Endothelial cell of umbilical vein (primary cell): ENCODE measurements at regions not wholly inside any gene's neighbourhood (a gene's known extent, or its start where the extent isn't known, plus 50 kb on each side); places are given as distances from the start of the nearest gene placed in this dataset.

Experiments used
- CTCF ChIP-seq, 2 donors: IDR thresholded peaks; 1 replicate in 1 of 2; 2 replicates in 1 of 2; pipeline ENCODE4 v1.5.1; 2011; ENCODE audit warnings: low read length in 2 of 2, mild to moderate bottlenecking in 2 of 2, moderate library complexity in 2 of 2, control low read depth in 1 of 2, inconsistent platforms in 1 of 2, low read depth in 1 of 2; ENCODE audit not compliant: insufficient read depth in 1 of 2; ENCODE audit errors: extremely low read depth in 1 of 2
- EZH2 ChIP-seq: IDR thresholded peaks from 2 replicates; pipeline ENCODE4 v1.6.1; 2012; ENCODE audit warnings: borderline replicate concordance, low read depth, mild to moderate bottlenecking, moderate library complexity, low read length, inconsistent platforms; ENCODE audit not compliant: severe bottlenecking
- FOS ChIP-seq: IDR thresholded peaks from 2 replicates; pipeline ENCODE4 v1.6.1; 2011; ENCODE audit warnings: mild to moderate bottlenecking, low read length, moderate library complexity, borderline replicate concordance; ENCODE audit not compliant: insufficient read depth
- JUN ChIP-seq: IDR thresholded peaks from 2 replicates; pipeline ENCODE4 v1.6.1; 2011; ENCODE audit warnings: borderline replicate concordance, low read depth; ENCODE audit not compliant: insufficient read length, insufficient read depth
- POLR2A ChIP-seq: IDR thresholded peaks from 2 replicates; pipeline ENCODE4 v1.6.1; 2012; ENCODE audit warnings: low read depth, mild to moderate bottlenecking, control low read depth, low read length
- POLR2AphosphoS5 ChIP-seq: IDR thresholded peaks from 2 replicates; pipeline ENCODE4 v1.6.1; 2012; ENCODE audit warnings: low read depth, mild to moderate bottlenecking, control low read depth, low read length, moderate library complexity; ENCODE audit not compliant: insufficient read depth

GRCh38 chrX:1093586-1094421 lies 118.6 kb downstream of the CRLF2 start:
- TF ChIP-seq CTCF (IDR thresholded peaks at IDR 0.05; ENCODE audit: extremely low read depth in 1 of 2, insufficient read depth in 1 of 2, low read depth in 1 of 2, low read length in 2 of 2), result no peak
- no peak for TF ChIP-seq JUN
- TF ChIP-seq EZH2, result no peak
- no peak for TF ChIP-seq POLR2A
- TF ChIP-seq POLR2AphosphoS5, result no peak
- TF ChIP-seq FOS, result no peak
